Activated T-cell treated with anti-CD3 and anti-CD28 coated beads, Interleukin-2, amount 50 U/mL, for 4 hours (primary cell): ENCODE measurements at regions not wholly inside any gene's neighbourhood (a gene's known extent, or its start where the extent isn't known, plus 50 kb on each side); places are given as distances from the start of the nearest gene placed in this dataset.
"Not testable (repeated sequence)": the region's sequence is repeated elsewhere in the genome, so short reads cannot be mapped to it uniquely, and the experiment has no call there.

Source experiments
- ATAC-seq, 2 donors: fragments of 200-7000 bp; cut with Tn5 transposase; one replicate each; pipeline ENCODE4 v1.10.0; 2021
- DNase-seq: peaks from one replicate; pipeline ENCODE4 v3.0.0-alpha.2; 2020
- H3K27me3 Mint-ChIP-seq: one replicate; pipeline ENCODE4 v1.8.0; 2021; ENCODE audit warnings: low read depth, mixed read lengths
- H3K36me3 Mint-ChIP-seq: one replicate; pipeline ENCODE4 v1.8.0; 2022; ENCODE audit warnings: mixed read lengths; ENCODE audit not compliant: insufficient read depth
- H3K4me1 Mint-ChIP-seq: one replicate; pipeline ENCODE4 v1.8.0; 2021; ENCODE audit warnings: low read depth, mixed read lengths
- H3K4me3 Mint-ChIP-seq: one replicate; pipeline ENCODE4 v1.8.0; 2021; ENCODE audit warnings: mild to moderate bottlenecking, moderate library complexity, mixed read lengths
- H3K9me3 Mint-ChIP-seq: one replicate; pipeline ENCODE4 v1.8.0; 2021; ENCODE audit warnings: mixed read lengths

DNA sequence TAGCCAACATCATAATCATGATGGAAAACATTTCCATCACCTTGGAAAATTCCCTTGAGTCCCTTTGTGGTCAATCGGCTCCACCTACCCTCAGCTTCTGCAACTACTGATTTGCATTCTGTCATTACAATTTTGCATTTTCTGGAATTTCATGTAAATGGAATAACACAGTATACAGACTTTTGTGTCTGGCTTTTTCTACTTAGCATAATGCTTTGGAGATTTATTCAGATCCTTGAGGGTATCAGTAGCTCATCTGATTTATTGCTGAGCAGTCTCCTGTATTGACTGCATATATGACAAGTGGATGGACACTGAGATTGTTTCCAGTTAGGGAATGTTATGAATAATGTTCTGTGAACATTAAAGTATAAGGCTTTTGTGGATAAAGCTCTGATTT is 358.3 kb downstream of the USP25 start:
- Mint-ChIP-seq H3K4me3 (no peak overlapping the region), H3K27me3 (no peaks in the 10 kb centered on the region), H3K36me3 (no peaks in the 10 kb centered on the region), H3K9me3 (no peaks in the 10 kb centered on the region), H3K4me1 (no peaks in the 10 kb centered on the region)
- ATAC-seq (no peak), DNase-seq (no peak)

DNA sequence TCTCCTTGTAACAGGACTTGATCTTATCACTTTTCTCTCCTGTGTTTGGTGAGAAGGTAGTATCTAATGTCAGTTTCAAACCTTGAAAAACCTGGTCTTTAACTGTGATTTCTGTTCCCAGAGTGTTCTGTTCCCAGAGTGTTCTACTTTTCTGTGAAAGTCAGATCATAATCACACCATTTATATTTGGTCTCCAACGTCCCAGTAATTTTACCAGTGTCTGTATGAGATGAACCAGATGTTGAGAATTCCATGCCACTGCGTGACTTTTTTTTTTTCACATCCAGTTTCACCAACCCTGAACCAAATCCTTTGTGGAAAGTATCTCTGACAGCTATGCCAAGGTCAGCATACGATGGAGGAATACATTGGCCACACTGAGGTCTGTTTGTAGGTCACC is 365.2 kb downstream of the USP25 start:
- ATAC-seq = no peak
- no peak for DNase-seq
- no peaks in the 10 kb centered on the region for H3K27me3 Mint-ChIP-seq
- H3K36me3 Mint-ChIP-seq = no peaks in the 10 kb centered on the region
- no peak overlapping the region for H3K4me3 Mint-ChIP-seq
- H3K9me3 Mint-ChIP-seq = no peaks in the 10 kb centered on the region
- H3K4me1 Mint-ChIP-seq = no peaks in the 10 kb centered on the region

GRCh38 chr21:16096988-16097387 is 367.2 kb downstream of the USP25 start:
- Mint-ChIP-seq H3K4me1 (no peaks in the 10 kb centered on the region), H3K27me3 (no peaks in the 10 kb centered on the region), H3K9me3 (no peaks in the 10 kb centered on the region), H3K4me3 (no peak overlapping the region), H3K36me3 (no peaks in the 10 kb centered on the region)
- no peak for DNase-seq
- ATAC-seq = no peak

DNA sequence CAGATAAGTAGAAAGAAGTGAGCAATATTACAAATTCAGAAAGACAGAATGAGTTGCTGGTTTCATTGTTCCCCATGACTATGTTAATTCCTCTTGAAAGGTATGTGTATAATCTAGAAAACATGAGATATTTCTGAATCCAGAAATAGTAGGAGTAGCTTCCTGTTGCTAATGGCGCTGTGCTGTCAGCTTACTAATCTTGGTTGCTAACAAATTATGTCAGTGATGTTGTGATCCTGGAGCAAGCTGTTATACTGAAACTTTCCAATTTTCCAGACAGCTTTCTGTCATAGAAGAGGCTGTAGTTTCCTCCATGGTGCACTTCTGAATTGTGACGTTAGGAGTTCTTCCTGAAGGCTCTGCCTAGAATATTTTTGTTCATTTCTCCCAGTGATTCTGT is 372.3 kb downstream of the USP25 start:
- no peaks in the 10 kb centered on the region for H3K27me3 Mint-ChIP-seq
- H3K4me3 Mint-ChIP-seq = no peak overlapping the region
- DNase-seq (no peak), ATAC-seq (no peak)
- H3K9me3 Mint-ChIP-seq = no peaks in the 10 kb centered on the region
- H3K4me1 Mint-ChIP-seq = no peaks in the 10 kb centered on the region
- no peaks in the 10 kb centered on the region for H3K36me3 Mint-ChIP-seq

DNA sequence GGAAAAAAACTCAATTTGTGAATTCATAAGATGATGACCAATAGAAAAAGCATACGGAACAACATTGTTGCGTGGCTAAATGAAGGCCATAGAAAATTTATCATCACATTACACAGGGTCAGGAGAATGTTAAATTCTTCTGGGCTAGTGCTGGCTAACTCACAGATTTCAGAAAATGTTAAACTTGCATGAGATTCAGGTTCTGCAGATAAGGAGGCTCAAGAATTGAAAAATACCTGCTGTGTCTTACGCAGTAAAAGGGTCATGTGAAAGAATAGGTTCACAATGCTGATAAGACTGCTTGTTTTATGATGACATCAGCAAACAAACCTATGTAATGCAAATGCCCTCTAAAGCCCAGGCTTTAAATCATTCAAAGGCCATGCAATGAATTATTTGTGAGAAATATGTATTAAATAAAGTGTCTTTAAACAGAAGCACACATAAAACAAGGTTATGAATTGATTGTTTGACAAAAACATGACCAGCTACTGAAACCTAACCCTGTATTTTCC is 378.8 kb downstream of the USP25 start:
- H3K36me3 Mint-ChIP-seq = no peaks in the 10 kb centered on the region
- no peak for DNase-seq
- no peaks in the 10 kb centered on the region for H3K4me1 Mint-ChIP-seq

GRCh38 chr21:16113052-16113715 is 383.4 kb downstream of the USP25 start:
- DNase-seq (no peak), ATAC-seq (no peak)
- H3K9me3 Mint-ChIP-seq = no peaks in the 10 kb centered on the region
- no peak overlapping the region for H3K4me3 Mint-ChIP-seq
- no peaks in the 10 kb centered on the region for H3K27me3 Mint-ChIP-seq
- no peaks in the 10 kb centered on the region for H3K36me3 Mint-ChIP-seq
- H3K4me1 Mint-ChIP-seq = no peaks in the 10 kb centered on the region

More for the DNA sequence above, 378.8 kb downstream of the USP25 start:
- Mint-ChIP-seq H3K27me3 (no peaks in the 10 kb centered on the region), H3K9me3 (no peaks in the 10 kb centered on the region), H3K4me3 (no peak overlapping the region)
- no peak for ATAC-seq

DNA sequence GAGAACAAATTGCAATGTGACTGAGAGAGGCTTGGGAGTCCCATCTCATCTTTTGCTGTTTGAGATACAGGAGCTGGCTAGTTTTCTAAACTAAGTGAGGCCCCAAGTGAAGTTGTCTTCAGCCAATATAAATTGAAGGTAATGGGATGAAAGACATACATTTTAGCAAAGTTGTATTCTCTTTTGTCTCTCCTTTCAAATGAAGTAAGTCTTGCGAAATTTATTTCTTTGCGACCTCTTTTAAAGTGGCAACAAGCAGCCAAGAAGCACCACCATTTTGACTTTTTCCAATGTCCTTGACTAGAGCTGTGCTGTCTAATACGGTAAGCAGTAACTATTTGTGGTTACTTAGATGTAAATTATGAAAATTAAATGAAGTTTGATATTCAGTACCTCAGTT is 385.7 kb downstream of the USP25 start:
- no peak overlapping the region for H3K4me3 Mint-ChIP-seq
- no peaks in the 10 kb centered on the region for H3K9me3 Mint-ChIP-seq
- no peaks in the 10 kb centered on the region for H3K27me3 Mint-ChIP-seq
- DNase-seq = no peak
- no peaks in the 10 kb centered on the region for H3K36me3 Mint-ChIP-seq
- ATAC-seq = no peak
- no peaks in the 10 kb centered on the region for H3K4me1 Mint-ChIP-seq

- ATAC-seq (no peak), DNase-seq (no peak)
- Mint-ChIP-seq H3K4me1 (no peaks in the 10 kb centered on the region), H3K27me3 (no peaks in the 10 kb centered on the region), H3K4me3 (no peak overlapping the region), H3K9me3 (no peaks in the 10 kb centered on the region), H3K36me3 (no peaks in the 10 kb centered on the region)
These were observed 386.3 kb downstream of the USP25 start for GRCh38 chr21:16116069-16116468.

GRCh38 chr21:16116798-16117197 is 387.0 kb downstream of the USP25 start:
- no peaks in the 10 kb centered on the region for H3K27me3 Mint-ChIP-seq
- ATAC-seq (no peak), DNase-seq (no peak)
- H3K4me3 Mint-ChIP-seq = no peak overlapping the region
- no peaks in the 10 kb centered on the region for H3K9me3 Mint-ChIP-seq
- H3K36me3 Mint-ChIP-seq = no peaks in the 10 kb centered on the region
- H3K4me1 Mint-ChIP-seq = no peaks in the 10 kb centered on the region

DNA sequence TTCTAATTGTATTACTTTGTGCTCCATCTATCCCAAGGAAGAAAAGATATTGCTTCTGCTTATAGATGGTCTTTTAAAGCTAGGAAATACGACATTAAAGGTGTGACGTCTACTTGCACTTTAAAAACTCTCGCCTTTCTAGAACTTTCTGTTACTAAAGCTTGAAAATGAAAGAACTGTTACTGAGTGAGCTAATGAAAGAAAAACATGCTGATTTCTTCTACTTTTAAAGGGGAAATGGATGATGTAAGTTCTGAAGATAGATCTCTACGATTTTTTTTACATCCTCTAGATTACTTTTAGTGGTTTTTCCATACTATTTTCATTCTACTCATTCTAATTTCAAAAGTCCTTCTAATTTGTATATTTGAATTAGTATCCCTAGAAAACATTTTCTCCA is 387.5 kb downstream of the USP25 start:
- Mint-ChIP-seq H3K9me3 (no peaks in the 10 kb centered on the region), H3K27me3 (no peaks in the 10 kb centered on the region), H3K4me3 (no peak overlapping the region), H3K4me1 (no peaks in the 10 kb centered on the region), H3K36me3 (no peaks in the 10 kb centered on the region)
- ATAC-seq (no peak), DNase-seq (no peak)

GRCh38 chr21:16117851-16118590 is 388.2 kb downstream of the USP25 start:
- Mint-ChIP-seq H3K9me3 (no peaks in the 10 kb centered on the region), H3K4me1 (no peaks in the 10 kb centered on the region), H3K27me3 (no peaks in the 10 kb centered on the region), H3K36me3 (no peaks in the 10 kb centered on the region), H3K4me3 (no peak overlapping the region)
- no peak for DNase-seq
- no peak for ATAC-seq

- DNase-seq (no peak), ATAC-seq (no peak)
- Mint-ChIP-seq H3K4me1 (no peaks in the 10 kb centered on the region), H3K27me3 (no peaks in the 10 kb centered on the region), H3K4me3 (no peak overlapping the region), H3K36me3 (no peaks in the 10 kb centered on the region), H3K9me3 (no peaks in the 10 kb centered on the region)
These were observed 394.8 kb downstream of the USP25 start for GRCh38 chr21:16124378-16125138.

GRCh38 chr21:16125274-16125673 is 395.5 kb downstream of the USP25 start:
- ATAC-seq (no peak), DNase-seq (no peak)
- no peaks in the 10 kb centered on the region for H3K36me3 Mint-ChIP-seq
- H3K4me1 Mint-ChIP-seq = no peaks in the 10 kb centered on the region
- peaks cover 3% of the 10 kb centered on the region for H3K9me3 Mint-ChIP-seq
- no peaks in the 10 kb centered on the region for H3K27me3 Mint-ChIP-seq
- no peak overlapping the region for H3K4me3 Mint-ChIP-seq

DNA sequence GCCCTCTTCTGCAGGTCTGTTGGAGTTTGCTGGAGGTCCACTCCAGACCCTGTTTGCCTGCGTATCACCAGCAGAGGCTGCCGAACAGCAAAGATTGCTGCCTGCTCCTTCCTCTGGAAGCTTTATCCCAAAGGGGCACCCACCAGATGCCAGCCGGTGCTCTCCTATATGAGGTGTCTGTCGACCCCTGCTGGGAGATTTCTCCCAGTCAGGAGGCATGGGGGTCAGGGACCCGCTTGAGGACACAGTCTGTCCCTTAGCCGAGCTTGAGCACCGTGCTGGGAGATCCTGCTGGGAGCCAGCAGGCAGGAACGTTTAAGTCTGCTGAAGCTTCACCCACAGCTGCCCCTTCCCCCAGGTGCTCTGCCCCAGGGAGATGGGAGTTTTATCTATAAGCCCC is 402.7 kb downstream of the USP25 start:
- not testable (repeated sequence) for H3K9me3 Mint-ChIP-seq, H3K4me3 Mint-ChIP-seq, H3K4me1 Mint-ChIP-seq

DNA sequence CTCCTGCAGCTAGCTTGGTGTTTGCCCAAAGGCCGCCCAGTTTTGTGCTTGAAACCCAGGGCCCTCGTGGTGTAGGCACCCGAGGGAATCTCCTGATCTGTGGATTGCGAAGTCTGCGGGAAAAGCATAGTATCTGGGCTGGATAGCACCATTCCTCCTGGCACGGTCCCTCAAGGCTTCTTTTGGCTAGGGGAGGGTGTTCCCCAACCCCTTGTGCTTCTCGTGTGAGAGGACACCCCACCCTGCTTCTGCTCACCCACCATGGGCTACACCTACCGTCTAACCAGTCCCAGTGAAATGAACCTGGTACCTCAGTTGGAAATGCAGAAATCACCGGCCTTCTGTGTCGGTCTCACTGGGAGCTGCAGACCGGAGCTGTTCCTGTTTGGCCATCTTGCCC is 403.5 kb downstream of the USP25 start:
- H3K27me3 Mint-ChIP-seq = no peaks in the 10 kb centered on the region
- H3K4me3 Mint-ChIP-seq = no peak overlapping the region
- no peaks in the 10 kb centered on the region for H3K4me1 Mint-ChIP-seq
- H3K9me3 Mint-ChIP-seq = peaks cover 7% of the 10 kb centered on the region
- DNase-seq = no peak
- H3K36me3 Mint-ChIP-seq = no peaks in the 10 kb centered on the region
- no peak for ATAC-seq

More for the DNA sequence above, 402.7 kb downstream of the USP25 start:
- not testable (repeated sequence) for H3K36me3 Mint-ChIP-seq, H3K27me3 Mint-ChIP-seq, DNase-seq, ATAC-seq
